Heart left ventricle (tissue), 16 donors: ENCODE measurements at regions not wholly inside any gene's neighbourhood (a gene's known extent, or its start where the extent isn't known, plus 50 kb on each side); places are given as distances from the start of the nearest gene placed in this dataset.
A peak's percentile ranks its signal among the peaks of the same experiment; 100 is the strongest.

Experiments
- ATAC-seq, 4 donors: fragments of 200-7000 bp; cut with Tn5 transposase; one replicate each; pipeline ENCODE4 v1.9.1; 2020 to 2022; ENCODE audit warnings: moderate library complexity in 4 of 4, mild to moderate bottlenecking in 3 of 4, moderate number of reproducible peaks in 1 of 4
- DNase-seq, 5 donors: peaks; one replicate each; pipeline ENCODE4 v3.0.0-alpha.2; 2020
- H3K27ac ChIP-seq, 12 donors: fragments of 200-600 bp; sonication (generic) in 4 of 12; one replicate each; pipeline versions ENCODE4 v1.5.0 to v1.8.0; 2016 to 2022; ENCODE audit warnings: mild to moderate bottlenecking in 2 of 12
- H3K27me3 ChIP-seq, 9 donors: fragments of 200-600 bp; sonication (generic) in 2 of 9; one replicate each; pipeline versions ENCODE4 v1.5.1 to v1.8.0; 2016 to 2022; ENCODE audit warnings: mild to moderate bottlenecking in 3 of 9
- H3K36me3 ChIP-seq, 9 donors: fragments of 200-600 bp; sonication (generic) in 2 of 9; one replicate each; pipeline versions ENCODE4 v1.5.0 to v1.8.0; 2018 to 2022; ENCODE audit warnings: mild to moderate bottlenecking in 2 of 9
- H3K4me1 ChIP-seq, 12 donors: fragments of 200-600 bp; sonication (generic) in 4 of 12; one replicate each; pipeline versions ENCODE4 v1.5.0 to v1.8.0; 2016 to 2022; ENCODE audit warnings: mild to moderate bottlenecking in 3 of 12
- H3K4me3 ChIP-seq, 12 donors: fragments of 200-600 bp; sonication (generic) in 4 of 12; one replicate each; pipeline versions ENCODE4 v1.5.0 to v1.8.0; 2017 to 2022; ENCODE audit warnings: mild to moderate bottlenecking in 9 of 12, moderate library complexity in 4 of 12
- H3K9me3 ChIP-seq, 12 donors: fragments of 200-600 bp; sonication (generic) in 4 of 12; one replicate each; pipeline versions ENCODE4 v1.5.0 to v1.8.0; 2016 to 2022; ENCODE audit warnings: mild to moderate bottlenecking in 1 of 12
- CTCF ChIP-seq, 12 donors: fragments of 200-600 bp; sonication (generic) in 4 of 12; IDR thresholded peaks; one replicate each; pipeline versions ENCODE4 v1.5.0 to v1.8.0; 2018 to 2022; ENCODE audit warnings: antibody characterized with exemption in 12 of 12, mild to moderate bottlenecking in 5 of 12
- POLR2A ChIP-seq, 2 donors: fragments of 450-650 bp; IDR thresholded peaks; one replicate each; pipeline ENCODE4 v1.6.1; 2017; ENCODE audit warnings: antibody characterized with exemption in 2 of 2, mild to moderate bottlenecking in 2 of 2, moderate library complexity in 2 of 2
- WGBS, 4 donors: extraction: QIAGEN DNeasy Blood & Tissue Kit in 2 of 4; methylation state at CpG; one replicate each; pipeline versions ENCODE4 v1.1.5 to v1.1.7; 2013 to 2018; 5-methylcytosine and 5-hydroxymethylcytosine counted together
- intact Hi-C, 10 donors: fragments of 100-400 bp; cut with DNase I; formaldehyde crosslinking; loops; one replicate each; pipeline versions ENCODE4 v1.11.1 to v1.14.2; 2022
- donor health status: ischemic (EF 13 %, LVEDD 7.1; RV severe dilation, severe dysfunction).
- donor health status: healthy with polysubstance abuse.
- donor health status: DM: no; HTN: yes; CAD: no.
- donor health status: DM: no; HTN: no; CAD: no.
- donor health status: ischemic (EF 25% LVEDD 6.9; RV normal size, moderate dysfunction).
- donor health status: ischemic (EF 25% LVEDD 5.7; RV mildly dilated, moderate dysfunction).
- donor health status: healthy.
- donor health status: DM: yes; HTN: yes; CAD: no.
- donor health status: ischemic (EF 35%, LVEDD 5.7; RV mildly dilated, moderate dysfunction).
- donor health status: nonischemic (EF 11% LVEDD 7.7; RV severe dilation, severe dysfunction).
- donor health status: DM: yes; HTN: yes; CAD: no.
- donor health status: PGD.
- donor health status: ischemic (EF 29% LVEDD 5.4; RV normal size, mild dysfunction).
- donor health status: nonischemic (EF 23%, LVEDD 6.1; RV moderate dilation, normal function).

- no peak overlapping the region for H3K27ac ChIP-seq
- no peak for DNase-seq
- ATAC-seq, result no peak
- no peak overlapping the region for H3K4me3 ChIP-seq
- H3K9me3 ChIP-seq, result no peaks in the 10 kb centered on the region
- no peaks in the 10 kb centered on the region for H3K27me3 ChIP-seq
- TF ChIP-seq POLR2A (IDR thresholded peaks at IDR 0.05), result no peak
- TF ChIP-seq CTCF (IDR thresholded peaks at IDR 0.05), result no peak
- H3K4me1 ChIP-seq, result peaks cover 0 to 5% (median 0%) of the 10 kb centered on the region in 12 donors
- no peaks in the 10 kb centered on the region for H3K36me3 ChIP-seq
- intact Hi-C loops, result no loop called here
- WGBS, 4 donors, result 96 to 97% (median 96%) methylated on average over 5 to 11 of the region's 11 CpGs
Observed at GRCh38 chr2:106275971-106276370, 81.9 kb upstream of the UXS1 start.

GRCh38 chr2:106274668-106275067, 80.6 kb upstream of the UXS1 start:
- DNase-seq (no peak), ATAC-seq (no peak)
- intact Hi-C loops, result no loop called here
- TF ChIP-seq CTCF (IDR thresholded peaks at IDR 0.05) (no peak), POLR2A (IDR thresholded peaks at IDR 0.05) (no peak)
- H3K36me3 ChIP-seq, result no peaks in the 10 kb centered on the region
- no peak overlapping the region for H3K4me3 ChIP-seq
- H3K9me3 ChIP-seq, result no peaks in the 10 kb centered on the region
- 86 to 87% (median 87%) methylated on average over 7 of the region's 7 CpGs for WGBS, 4 donors
- H3K4me1 ChIP-seq, result peaks cover 0 to 14% (median 3%) of the 10 kb centered on the region in 12 donors
- no peak overlapping the region for H3K27ac ChIP-seq
- H3K27me3 ChIP-seq, result peaks cover 0 to 11% (median 0%) of the 10 kb centered on the region in 9 donors

GRCh38 chr2:106272216-106272807, 78.2 kb upstream of the UXS1 start:
- intact Hi-C loops, result no loop called here
- DNase-seq, result no peak
- H3K4me3 ChIP-seq, result no peak overlapping the region
- H3K27me3 ChIP-seq, result peaks cover 0 to 14% (median 0%) of the 10 kb centered on the region in 9 donors
- H3K27ac ChIP-seq, result no peak overlapping the region
- H3K36me3 ChIP-seq, result no peaks in the 10 kb centered on the region
- peaks cover 0 to 12% (median 4%) of the 10 kb centered on the region in 12 donors for H3K4me1 ChIP-seq
- H3K9me3 ChIP-seq, result no peaks in the 10 kb centered on the region
- TF ChIP-seq CTCF (IDR thresholded peaks at IDR 0.05) (no peak), POLR2A (IDR thresholded peaks at IDR 0.05) (no peak)
- WGBS, 4 donors, result 70 to 85% (median 77%) methylated on average over 7 of the region's 7 CpGs
- ATAC-seq, result no peak

GRCh38 chr2:106270471-106270891, 76.4 kb upstream of the UXS1 start:
- TF ChIP-seq CTCF (IDR thresholded peaks at IDR 0.05), result no peak
- no peak for TF ChIP-seq POLR2A (IDR thresholded peaks at IDR 0.05)
- H3K27me3 ChIP-seq, result peaks cover 0 to 14% (median 0%) of the 10 kb centered on the region in 9 donors
- H3K4me1 ChIP-seq, result peaks cover 0 to 12% (median 4%) of the 10 kb centered on the region in 12 donors
- ATAC-seq (peak in 3 of 4 donors; percentile 28 to 62 (median 42)), DNase-seq (no peak)
- no peak overlapping the region for H3K27ac ChIP-seq
- WGBS, 4 donors, result 70 to 81% (median 75%) methylated on average over 9 of the region's 9 CpGs
- H3K36me3 ChIP-seq, result no peaks in the 10 kb centered on the region
- H3K9me3 ChIP-seq, result no peaks in the 10 kb centered on the region
- intact Hi-C loops, result loop anchor here in 1 of 10 donors (1.0 kb wide), 1 partner anchor 8 kb away; no protein-coding TSS in a partner anchor
- peak overlapping the region; percentile 1 to 57 (median 42) for H3K4me3 ChIP-seq
